ENCODE measurements at regions not wholly inside any gene's neighbourhood (a gene's known extent, or its start where the extent isn't known, plus 50 kb on each side); places are given as distances from the start of the nearest gene placed in this dataset.

GRCh38 chr10:29737074-29737593 lies 102.4 kb upstream of the SVIL start:
- no peaks in the 10 kb centered on the region for H3K9me3 Mint-ChIP-seq
- H4K20me1 ChIP-seq (ENCODE audit: insufficient read depth, low read length), result peaks cover 10% of the 10 kb centered on the region
- no peak overlapping the region for H3K27ac ChIP-seq (ENCODE audit: low read depth in 1 of 2, low read length in 2 of 2)
- H3K9ac ChIP-seq (ENCODE audit: insufficient read depth, low read length, poor library complexity, severe bottlenecking), result peak overlapping the region; percentile 97
- peaks cover 37% of the 10 kb centered on the region for H3K4me1 Mint-ChIP-seq
- peaks cover 29 to 43% of the 10 kb centered on the region in 2 donors for H3K4me1 ChIP-seq (ENCODE audit: control insufficient read depth in 1 of 2, insufficient read depth in 2 of 2, low read length in 2 of 2)
- peaks cover 0 to 9% of the 10 kb centered on the region in 2 donors for H3K27me3 ChIP-seq (ENCODE audit: control insufficient read depth in 2 of 2, insufficient read depth in 2 of 2, low read length in 2 of 2)
- H3K79me2 ChIP-seq (ENCODE audit: insufficient read depth, low read length), result peaks cover 37% of the 10 kb centered on the region
- no peaks in the 10 kb centered on the region for H3K9me3 ChIP-seq (replicated peaks in 1 of 2; ENCODE audit: control insufficient read depth in 1 of 2, insufficient read depth in 1 of 2, low read length in 2 of 2)
- DNase-seq, result peak in 1 of 3 donors; percentile 47
- peak overlapping the region; percentile 96 for H3K4me2 ChIP-seq (replicated peaks; ENCODE audit: extremely low read depth, low read length, poor library complexity, severe bottlenecking)
- H3K36me3 ChIP-seq (replicated peaks in 1 of 2; ENCODE audit: control insufficient read depth in 1 of 2, insufficient read depth in 2 of 2, low read length in 2 of 2), result no peaks in the 10 kb centered on the region
- peak overlapping the region; percentile 84 to 86 for H3K4me3 Mint-ChIP-seq
- H3K36me3 Mint-ChIP-seq, result peaks cover 0 to 2% of the 10 kb centered on the region in 2 donors
- no peak for TF ChIP-seq CTCF (IDR thresholded peaks at IDR 0.05)
- 22% methylated on average over 20 of the region's 27 CpGs for WGBS (ENCODE audit: insufficient coverage)
- peak overlapping the region in 2 of 3 experiments; percentile 14 to 91 for H3K4me3 ChIP-seq (replicated peaks in 1 of 3; ENCODE audit: low read depth in 2 of 3, low read length in 3 of 3)
- H3K27me3 Mint-ChIP-seq (ENCODE audit: low read depth in 3 of 3), result peaks cover 6 to 16% (median 11%) of the 10 kb centered on the region in 3 donors
- H2AFZ ChIP-seq (ENCODE audit: insufficient read depth, low read depth, low read length, poor library complexity, severe bottlenecking), result peak overlapping the region; percentile 86
- H3K27ac Mint-ChIP-seq, result peak overlapping the region in 4 of 7 donors; percentile 9 to 83 (median 34)
- intact Hi-C loops (cut with micrococcal nuclease), result loop anchor here (10.0 kb wide), 4 partner anchors 52 to 182 kb away; partner anchors contain the start of gene SVIL (in 1 of the 2)

GRCh38 chr10:29736366-29737073 lies 101.7 kb upstream of the SVIL start:
- Histone ChIP-seq H3K9ac (ENCODE audit: insufficient read depth, low read length, poor library complexity, severe bottlenecking) (peak overlapping the region; percentile 97), H3K27me3 (ENCODE audit: control insufficient read depth in 2 of 2, insufficient read depth in 2 of 2, low read length in 2 of 2) (peaks cover 0 to 9% of the 10 kb centered on the region in 2 donors), H3K27ac (ENCODE audit: low read depth in 1 of 2, low read length in 2 of 2) (peak overlapping the region; percentile 89 to 93), H3K4me2 (replicated peaks; ENCODE audit: extremely low read depth, low read length, poor library complexity, severe bottlenecking) (peak overlapping the region; percentile 96), H2AFZ (ENCODE audit: insufficient read depth, low read depth, low read length, poor library complexity, severe bottlenecking) (peak overlapping the region; percentile 86), H3K9me3 (replicated peaks in 1 of 2; ENCODE audit: control insufficient read depth in 1 of 2, insufficient read depth in 1 of 2, low read length in 2 of 2) (no peaks in the 10 kb centered on the region), H3K79me2 (ENCODE audit: insufficient read depth, low read length) (peaks cover 43% of the 10 kb centered on the region), H3K4me1 (ENCODE audit: control insufficient read depth in 1 of 2, insufficient read depth in 2 of 2, low read length in 2 of 2) (peaks cover 29 to 43% of the 10 kb centered on the region in 2 donors), H4K20me1 (ENCODE audit: insufficient read depth, low read length) (peaks cover 15% of the 10 kb centered on the region), H3K4me3 (replicated peaks in 1 of 3; ENCODE audit: low read depth in 2 of 3, low read length in 3 of 3) (peak overlapping the region; percentile 74 to 91 (median 78)), H3K36me3 (replicated peaks in 1 of 2; ENCODE audit: control insufficient read depth in 1 of 2, insufficient read depth in 2 of 2, low read length in 2 of 2) (peaks cover 0 to 4% of the 10 kb centered on the region in 2 donors)
- H3K27me3 Mint-ChIP-seq (ENCODE audit: low read depth in 3 of 3), result peaks cover 5 to 16% (median 11%) of the 10 kb centered on the region in 3 donors
- peaks cover 0 to 3% of the 10 kb centered on the region in 2 donors for H3K36me3 Mint-ChIP-seq
- under 1% methylated on average over 72 of the region's 74 CpGs for WGBS (ENCODE audit: insufficient coverage)
- peaks cover 42% of the 10 kb centered on the region for H3K4me1 Mint-ChIP-seq
- TF ChIP-seq CTCF (IDR thresholded peaks at IDR 0.05), result no peak
- peak overlapping the region; percentile 80 to 93 (median 90) for H3K27ac Mint-ChIP-seq
- intact Hi-C loops (cut with micrococcal nuclease), result loop anchor here (10.0 kb wide), 4 partner anchors 52 to 182 kb away; partner anchors contain the start of gene SVIL (in 1 of the 2)
- DNase-seq, result peak in 2 of 3 donors; percentile 39 to 42
- peak overlapping the region; percentile 87 to 90 for H3K4me3 Mint-ChIP-seq
- no peaks in the 10 kb centered on the region for H3K9me3 Mint-ChIP-seq

All from CD14-positive monocyte (primary cell).